IMR-90 (cell line): ENCODE measurements at regions not wholly inside any gene's neighbourhood (a gene's known extent, or its start where the extent isn't known, plus 50 kb on each side); places are given as distances from the start of the nearest gene placed in this dataset.
A peak's percentile ranks its signal among the peaks of the same experiment; 100 is the strongest.

Experiments
- ATAC-seq: fragments of 200-7000 bp; cut with Tn5 transposase; 2 replicates; pipeline ENCODE4 v1.9.1; 2020; ENCODE audit warnings: low read depth, mild to moderate bottlenecking, moderate library complexity
- BruUV-seq: library from RNA; stranded (reverse); fragments of 400-500 nt; replicated peaks from 2 replicates; lab custom pipeline; 2021; lab: Mats Ljungman, UMichigan
- CTCF ChIA-PET: fragments of 300-600 bp; formaldehyde crosslinking; extraction: SDS; loops from one replicate; lab custom pipeline; 2021; ENCODE audit warnings: antibody characterized with exemption; lab: Yijun Ruan, JAX
- POLR2A ChIA-PET: fragments of 300-600 bp; sonication (Branson Sonifier 250); formaldehyde crosslinking; loops from one replicate; lab custom pipeline; 2022; ENCODE audit warnings: antibody characterized with exemption; ENCODE audit not compliant: unreplicated experiment; lab: Charles Lee
- DNase-seq: peaks from one replicate; pipeline ENCODE4 v3.0.0; 2013
- H2AFZ ChIP-seq: replicated peaks from 2 replicates; pipeline ENCODE3; 2013; ENCODE audit warnings: low read length, mild to moderate bottlenecking; ENCODE audit not compliant: poor library complexity
- H2AK5ac ChIP-seq: 2 replicates; pipeline ENCODE4 v1.6.1; 2013; ENCODE audit warnings: low read depth, low read length, inconsistent platforms
- H2AK9ac ChIP-seq: replicated peaks from 2 replicates; pipeline ENCODE3; 2013; ENCODE audit warnings: mild to moderate bottlenecking, low read depth, low read length, moderate library complexity; ENCODE audit not compliant: poor library complexity
- H2BK120ac ChIP-seq: 2 replicates; pipeline ENCODE4 v1.6.1; 2013; ENCODE audit warnings: low read depth, low read length, inconsistent platforms
- H2BK15ac ChIP-seq: 3 replicates; pipeline ENCODE4 v1.6.1; 2013; ENCODE audit warnings: low read depth, low read length, inconsistent platforms
- H2BK20ac ChIP-seq: 2 replicates; pipeline ENCODE4 v1.6.1; 2013; ENCODE audit warnings: low read depth, mild to moderate bottlenecking, inconsistent platforms, low read length, moderate library complexity
- H2BK5ac ChIP-seq: 2 replicates; pipeline ENCODE4 v1.6.1; 2013; ENCODE audit warnings: mild to moderate bottlenecking, low read depth, low read length, inconsistent platforms; ENCODE audit not compliant: poor library complexity, severe bottlenecking
- H3K14ac ChIP-seq: replicated peaks from 2 replicates; pipeline ENCODE4 v1.6.1; 2013; ENCODE audit warnings: low read depth, low read length, inconsistent platforms
- H3K18ac ChIP-seq: 2 replicates; pipeline ENCODE4 v1.6.1; 2013; ENCODE audit warnings: low read depth, low read length, control low read depth
- H3K23ac ChIP-seq: 2 replicates; pipeline ENCODE4 v1.6.1; 2013; ENCODE audit warnings: low read depth, low read length, inconsistent platforms
- H3K27ac ChIP-seq: 2 replicates; pipeline ENCODE4 v1.5.1; 2013; ENCODE audit warnings: mild to moderate bottlenecking, control low read depth, low read length; ENCODE audit not compliant: insufficient read depth
- H3K27me3 ChIP-seq: 2 replicates; pipeline ENCODE4 v1.6.1; 2013; ENCODE audit warnings: low read length; ENCODE audit not compliant: control insufficient read depth, insufficient read depth
- H3K36me3 ChIP-seq: 2 replicates; pipeline ENCODE4 v1.6.1; 2013; ENCODE audit warnings: low read length, mixed read lengths; ENCODE audit not compliant: control insufficient read depth, insufficient read depth
- H3K4ac ChIP-seq: 2 replicates; pipeline ENCODE4 v1.6.1; 2013; ENCODE audit warnings: low read depth, low read length, inconsistent platforms
- H3K4me1 ChIP-seq: 2 replicates; pipeline ENCODE4 v1.6.1; 2013; ENCODE audit warnings: low read length, mixed read lengths; ENCODE audit not compliant: control insufficient read depth, insufficient read depth
- H3K4me2 ChIP-seq: 2 replicates; pipeline ENCODE4 v1.6.1; 2013; ENCODE audit warnings: low read depth, mild to moderate bottlenecking, control low read depth, low read length, moderate library complexity
- H3K4me3 ChIP-seq: 2 replicates; pipeline ENCODE4 v1.5.1; 2013; ENCODE audit warnings: low read depth, mild to moderate bottlenecking, control low read depth, low read length, moderate library complexity; ENCODE audit not compliant: insufficient read depth
- H3K56ac ChIP-seq: 2 replicates; pipeline ENCODE4 v1.6.1; 2013; ENCODE audit warnings: low read length, inconsistent platforms; ENCODE audit not compliant: insufficient read depth; ENCODE audit errors: extremely low read depth
- H3K79me1 ChIP-seq, 2 experiments: 2 replicates each; pipeline ENCODE4 v1.6.1; 2013; ENCODE audit warnings: low read length in 2 of 2, inconsistent platforms in 1 of 2, low read depth in 1 of 2
- H3K9ac ChIP-seq: 2 replicates; pipeline ENCODE4 v1.6.1; 2013; ENCODE audit warnings: low read depth, low read length, control low read depth
- H3K9me1 ChIP-seq: 2 replicates; pipeline ENCODE4 v1.6.1; 2013; ENCODE audit warnings: low read length, inconsistent platforms; ENCODE audit not compliant: insufficient read depth
- H3K9me3 ChIP-seq: 2 replicates; pipeline ENCODE4 v1.6.1; 2013; ENCODE audit warnings: low read length; ENCODE audit not compliant: control insufficient read depth, insufficient read depth
- H4K20me1 ChIP-seq: 2 replicates; pipeline ENCODE4 v1.6.1; 2013; ENCODE audit warnings: low read length, inconsistent platforms; ENCODE audit not compliant: insufficient read depth
- H4K5ac ChIP-seq: 2 replicates; pipeline ENCODE4 v1.6.1; 2013; ENCODE audit warnings: mild to moderate bottlenecking, low read depth, low read length, control low read depth
- H4K8ac ChIP-seq, 2 experiments: 2 replicates each; pipeline ENCODE4 v1.6.1; 2013; ENCODE audit warnings: low read depth in 2 of 2, low read length in 2 of 2, control low read depth in 1 of 2, inconsistent platforms in 1 of 2
- H4K91ac ChIP-seq: 2 replicates; pipeline ENCODE4 v1.6.1; 2013; ENCODE audit warnings: low read depth, low read length, inconsistent platforms; ENCODE audit not compliant: insufficient read depth
- CHD1 ChIP-seq: IDR thresholded peaks from 2 replicates; pipeline ENCODE4 v1.6.1; 2012; ENCODE audit warnings: low read depth, low read length, improper control_type of control experiment
- FOS ChIP-seq: fragments of 150-350 bp; IDR thresholded peaks from 2 replicates; pipeline ENCODE4 v1.6.1; 2016; ENCODE audit warnings: low read depth, low read length
- MAFK ChIP-seq: IDR thresholded peaks from 2 replicates; pipeline ENCODE4 v1.6.1; 2012; ENCODE audit warnings: low read depth, low read length, improper control_type of control experiment
- SMC3 ChIP-seq: fragments of 150-350 bp; IDR thresholded peaks from 2 replicates; pipeline ENCODE4 v1.6.1; 2016; ENCODE audit warnings: low read depth, mild to moderate bottlenecking, antibody characterized with exemption, low read length, moderate library complexity
- WGBS, 2 experiments: methylation state at CpG; one replicate each; pipeline versions ENCODE4 v1.1.5 to v1.1.7; 2013; ENCODE audit warnings: missing lambda C conversion rate in 2 of 2; ENCODE audit not compliant: insufficient read length in 1 of 2; ENCODE audit errors: extremely low coverage in 2 of 2; 5-methylcytosine and 5-hydroxymethylcytosine counted together
- dilution Hi-C: fragments of 300-500 bp; cut with HindIII; formaldehyde crosslinking; loops from one replicate; pipeline ENCODE4 v1.14.3; 2018; ENCODE audit warnings: low sequenced_read_pairs; ENCODE audit not compliant: unreplicated experiment
- in situ Hi-C: fragments of 300-500 bp; cut with MboI; formaldehyde crosslinking; loops from 3 replicates; pipeline ENCODE4 v1.14.3; 2019; ENCODE audit warnings: low sequenced_read_pairs, inconsistent platforms, mixed read lengths
- intact Hi-C: fragments of 100-400 bp; cut with micrococcal nuclease; formaldehyde crosslinking; loops from 2 replicates; pipeline ENCODE4 v1.10.0; 2022
- TF ChIP-seq, protein P1 (sequence below): fragments of 150-350 bp; IDR thresholded peaks from 2 replicates; pipeline ENCODE4 v1.6.1; 2016; ENCODE audit warnings: low read depth, mild to moderate bottlenecking, low read length, moderate library complexity, borderline replicate concordance
- TF ChIP-seq, protein P2 (sequence below): conservative IDR thresholded peaks from 2 replicates; pipeline ENCODE4 v1.5.1; 2012; ENCODE audit warnings: mild to moderate bottlenecking, low read depth, low read length, improper control_type of control experiment

DNA sequence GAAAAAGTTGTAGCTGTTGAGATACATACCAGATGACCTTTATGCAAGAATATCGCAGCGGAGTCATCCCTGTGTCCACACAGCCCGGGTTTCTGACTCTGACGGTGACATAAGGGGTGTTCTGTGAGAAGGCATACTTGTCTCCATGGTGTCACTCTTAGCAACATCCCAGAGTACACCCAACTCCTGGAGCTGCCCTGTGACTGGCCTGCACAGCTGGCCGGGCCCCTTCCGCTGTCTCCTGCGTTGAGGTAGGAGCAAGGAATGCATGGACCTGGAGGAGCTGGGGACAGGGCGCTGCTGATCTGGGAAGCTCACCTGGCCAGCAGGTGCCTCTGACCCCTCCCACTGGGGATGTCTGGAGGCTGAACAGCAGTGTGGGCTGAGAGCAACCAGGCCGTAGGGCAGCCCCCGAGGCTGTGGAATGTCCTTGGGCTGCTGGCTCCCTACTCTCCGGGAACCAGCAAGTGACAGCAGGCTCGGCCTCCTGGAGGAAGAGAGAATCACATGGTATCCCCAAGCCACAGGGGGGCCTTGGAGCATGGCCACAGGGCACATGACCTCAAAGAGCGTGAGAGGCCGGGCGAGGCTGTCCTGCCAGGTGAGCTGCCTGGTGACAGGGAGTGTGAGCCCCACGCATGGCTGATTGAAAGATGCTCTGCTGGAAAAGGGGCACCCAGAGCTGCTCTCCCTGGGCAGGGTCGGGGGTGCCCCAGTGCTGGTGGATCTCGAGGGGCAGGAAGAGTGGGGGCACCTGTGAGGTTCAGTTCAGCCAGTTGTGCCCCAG lies 113.4 kb downstream of the MRPL36 start:
- intact Hi-C loops (no loop called here), dilution Hi-C loops (no loop called here), in situ Hi-C loops (no loop called here)
- Histone ChIP-seq H2AK5ac (no peak overlapping the region), H4K91ac (no peak overlapping the region), H3K14ac (no peak overlapping the region), H2BK120ac (no peak overlapping the region), H3K4me3 (no peak overlapping the region), H3K27ac (no peak overlapping the region), H3K4ac (no peak overlapping the region), H2BK20ac (no peak overlapping the region), H2AK9ac (no peak overlapping the region), H4K8ac (no peak overlapping the region), H2AFZ (peak overlapping the region; percentile 21), H3K18ac (no peak overlapping the region), H3K56ac (no peak overlapping the region), H3K36me3 (no peaks in the 10 kb centered on the region), H2BK5ac (no peak overlapping the region), H3K23ac (no peak overlapping the region), H3K9ac (no peak overlapping the region), H2BK15ac (no peak overlapping the region), H3K4me2 (no peak overlapping the region), H3K9me3 (no peaks in the 10 kb centered on the region), H3K9me1 (no peaks in the 10 kb centered on the region), H3K27me3 (no peaks in the 10 kb centered on the region; the same call in 1 of the 2 replicates), H4K5ac (no peak overlapping the region), H3K79me1 (no peaks in the 10 kb centered on the region), H3K4me1 (no peaks in the 10 kb centered on the region), H4K20me1 (no peaks in the 10 kb centered on the region)
- no TSS peak for BruUV-seq
- no peak for ATAC-seq
- WGBS, 2 experiments, result 71% methylated on average over 9 of the region's 18 CpGs; no CpG with 5 or more reads in 1 of the 2 experiments
- POLR2A ChIA-PET, result no interaction called here
- TF ChIP-seq, protein P1, sequence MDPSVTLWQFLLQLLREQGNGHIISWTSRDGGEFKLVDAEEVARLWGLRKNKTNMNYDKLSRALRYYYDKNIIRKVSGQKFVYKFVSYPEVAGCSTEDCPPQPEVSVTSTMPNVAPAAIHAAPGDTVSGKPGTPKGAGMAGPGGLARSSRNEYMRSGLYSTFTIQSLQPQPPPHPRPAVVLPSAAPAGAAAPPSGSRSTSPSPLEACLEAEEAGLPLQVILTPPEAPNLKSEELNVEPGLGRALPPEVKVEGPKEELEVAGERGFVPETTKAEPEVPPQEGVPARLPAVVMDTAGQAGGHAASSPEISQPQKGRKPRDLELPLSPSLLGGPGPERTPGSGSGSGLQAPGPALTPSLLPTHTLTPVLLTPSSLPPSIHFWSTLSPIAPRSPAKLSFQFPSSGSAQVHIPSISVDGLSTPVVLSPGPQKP, result no peak
- TF ChIP-seq CHD1, result no peak
- TF ChIP-seq SMC3, result no peak
- TF ChIP-seq MAFK, result no peak
- TF ChIP-seq, protein P2, sequence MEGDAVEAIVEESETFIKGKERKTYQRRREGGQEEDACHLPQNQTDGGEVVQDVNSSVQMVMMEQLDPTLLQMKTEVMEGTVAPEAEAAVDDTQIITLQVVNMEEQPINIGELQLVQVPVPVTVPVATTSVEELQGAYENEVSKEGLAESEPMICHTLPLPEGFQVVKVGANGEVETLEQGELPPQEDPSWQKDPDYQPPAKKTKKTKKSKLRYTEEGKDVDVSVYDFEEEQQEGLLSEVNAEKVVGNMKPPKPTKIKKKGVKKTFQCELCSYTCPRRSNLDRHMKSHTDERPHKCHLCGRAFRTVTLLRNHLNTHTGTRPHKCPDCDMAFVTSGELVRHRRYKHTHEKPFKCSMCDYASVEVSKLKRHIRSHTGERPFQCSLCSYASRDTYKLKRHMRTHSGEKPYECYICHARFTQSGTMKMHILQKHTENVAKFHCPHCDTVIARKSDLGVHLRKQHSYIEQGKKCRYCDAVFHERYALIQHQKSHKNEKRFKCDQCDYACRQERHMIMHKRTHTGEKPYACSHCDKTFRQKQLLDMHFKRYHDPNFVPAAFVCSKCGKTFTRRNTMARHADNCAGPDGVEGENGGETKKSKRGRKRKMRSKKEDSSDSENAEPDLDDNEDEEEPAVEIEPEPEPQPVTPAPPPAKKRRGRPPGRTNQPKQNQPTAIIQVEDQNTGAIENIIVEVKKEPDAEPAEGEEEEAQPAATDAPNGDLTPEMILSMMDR, result no peak
- no peak for TF ChIP-seq FOS
- CTCF ChIA-PET, result no interaction called here
- DNase-seq, result no peak
